ENCODE measurements at regions not wholly inside any gene's neighbourhood (a gene's known extent, or its start where the extent isn't known, plus 50 kb on each side); places are given as distances from the start of the nearest gene placed in this dataset.

DNA sequence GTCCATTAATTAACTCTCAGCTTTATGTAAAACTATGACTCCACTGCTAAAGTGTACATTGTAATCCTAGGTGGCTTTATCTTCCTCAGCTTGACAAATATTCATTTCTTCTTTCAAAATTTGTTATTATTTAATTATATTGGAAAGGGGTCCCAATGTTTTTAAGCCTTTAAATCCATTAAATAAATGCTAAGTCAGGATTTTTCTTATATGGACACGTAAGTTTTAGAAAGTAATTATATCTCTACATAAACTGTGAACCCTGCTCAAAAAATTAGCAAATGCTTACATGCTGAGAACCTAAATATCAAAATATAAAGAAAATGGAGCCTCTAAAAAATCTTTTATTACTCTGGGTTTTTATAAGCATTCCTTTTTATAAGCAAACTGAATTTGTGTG lies 78.2 kb upstream of the MIR17HG start:
- intact Hi-C loops (cut with DNase I) = no loop called here
- no peak overlapping the region for H3K27ac ChIP-seq
- no peaks in the 10 kb centered on the region for H3K9me3 ChIP-seq
- no peaks in the 10 kb centered on the region for H3K36me3 ChIP-seq
- no peak for TF ChIP-seq CTCF (IDR thresholded peaks at IDR 0.05)
- no peak for DNase-seq
- no peaks in the 10 kb centered on the region for H3K4me1 ChIP-seq
- WGBS, 2 donors = 71 to 85% methylated on average over 1 of the region's 1 CpG
- no peak for ATAC-seq
- H3K4me3 ChIP-seq = no peak overlapping the region
- FAIRE-seq = no peak
- H3K27me3 ChIP-seq = no peaks in the 10 kb centered on the region

DNA sequence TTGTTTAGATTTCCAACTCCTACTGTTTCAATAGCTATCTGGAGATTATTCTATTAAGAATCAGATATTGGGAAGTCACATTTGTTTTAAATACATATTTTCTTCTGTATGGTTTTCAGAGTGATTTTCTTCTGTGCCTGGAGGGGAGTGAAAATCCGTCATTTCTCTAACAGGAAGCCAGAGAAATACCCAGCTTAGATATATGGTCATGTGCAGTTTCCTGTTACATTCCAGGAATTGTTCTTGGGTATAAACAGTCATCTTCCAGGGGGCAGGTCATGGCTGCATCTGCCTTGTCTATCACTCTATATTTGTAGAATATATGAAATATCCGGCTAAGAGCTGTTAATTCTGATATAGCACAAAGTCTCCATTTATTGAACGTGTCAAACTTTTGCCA lies 77.5 kb upstream of the MIR17HG start:
- no peaks in the 10 kb centered on the region for H3K36me3 ChIP-seq
- WGBS, 2 donors = 13 to 14% methylated on average over 3 of the region's 3 CpGs
- ATAC-seq (no peak), DNase-seq (no peak), FAIRE-seq (no peak)
- H3K27ac ChIP-seq = no peak overlapping the region
- no peaks in the 10 kb centered on the region for H3K9me3 ChIP-seq
- no peak for TF ChIP-seq CTCF (IDR thresholded peaks at IDR 0.05)
- intact Hi-C loops (cut with DNase I) = no loop called here
- no peaks in the 10 kb centered on the region for H3K4me1 ChIP-seq
- no peak overlapping the region for H3K4me3 ChIP-seq
- H3K27me3 ChIP-seq = no peaks in the 10 kb centered on the region

DNA sequence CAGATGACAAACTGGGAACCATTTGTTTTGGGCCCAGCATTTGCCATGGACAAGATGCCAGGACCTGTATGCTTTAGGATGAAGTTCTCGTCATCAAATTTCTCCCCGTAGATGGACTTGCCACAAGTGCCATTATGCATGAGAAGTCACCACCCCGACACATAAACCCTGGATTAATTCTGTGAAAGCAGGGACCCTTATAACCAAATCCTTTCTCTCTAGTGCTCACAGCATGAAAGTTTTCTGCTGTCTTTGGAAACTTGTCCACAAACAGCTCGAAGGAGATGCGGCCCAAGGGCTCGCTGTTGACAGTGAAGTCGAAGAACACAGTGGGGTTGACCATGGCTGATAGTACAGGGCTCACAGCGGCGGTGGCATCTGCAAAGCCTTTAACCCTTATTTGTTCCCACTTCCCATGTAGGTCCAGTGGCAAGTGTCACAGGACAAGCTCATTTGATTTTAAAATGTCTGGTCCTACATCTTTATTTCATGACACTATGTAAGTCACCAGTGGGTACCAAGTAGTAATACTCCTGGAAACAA lies 75.2 kb upstream of the MIR17HG start:
- TF ChIP-seq CTCF (IDR thresholded peaks at IDR 0.05) = no peak
- 83 to 90% methylated on average over 9 of the region's 9 CpGs for WGBS, 2 donors
- Histone ChIP-seq H3K4me3 (no peak overlapping the region), H3K9me3 (no peaks in the 10 kb centered on the region), H3K36me3 (no peaks in the 10 kb centered on the region), H3K27me3 (no peaks in the 10 kb centered on the region), H3K27ac (no peak overlapping the region), H3K4me1 (no peaks in the 10 kb centered on the region)
- no peak for ATAC-seq
- no peak for DNase-seq
- FAIRE-seq = no peak
- intact Hi-C loops (cut with DNase I) = no loop called here

DNA sequence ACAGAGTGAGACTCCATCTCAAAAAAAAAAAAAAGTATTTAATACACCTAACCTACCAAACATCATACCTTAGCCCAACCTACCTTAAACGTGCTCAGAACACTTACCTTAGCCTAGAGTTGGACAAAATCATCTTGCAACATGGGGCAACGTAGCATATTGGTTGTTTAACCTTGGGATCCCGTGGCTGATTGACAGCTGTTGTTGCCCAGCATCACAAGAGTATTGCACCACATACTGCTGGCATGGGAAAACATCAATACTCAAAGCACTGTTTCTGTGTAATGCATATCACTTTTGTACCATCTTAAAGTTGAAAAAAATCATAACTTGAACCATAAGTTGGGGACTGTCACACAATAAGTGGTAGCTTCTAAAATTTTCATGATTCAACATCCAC lies 73.8 kb upstream of the MIR17HG start:
- FAIRE-seq = no peak
- 32 to 37% methylated on average over 3 of the region's 3 CpGs for WGBS, 2 donors

More for the DNA sequence above, 73.8 kb upstream of the MIR17HG start:
- Histone ChIP-seq H3K27ac (no peak overlapping the region), H3K36me3 (no peaks in the 10 kb centered on the region), H3K9me3 (no peaks in the 10 kb centered on the region), H3K4me1 (no peaks in the 10 kb centered on the region), H3K27me3 (no peaks in the 10 kb centered on the region), H3K4me3 (no peak overlapping the region)
- no peak for TF ChIP-seq CTCF (IDR thresholded peaks at IDR 0.05)
- intact Hi-C loops (cut with DNase I) = no loop called here
- ATAC-seq (no peak), DNase-seq (no peak)
